Endothelial cell (in vitro differentiated cells): ENCODE measurements at regions not wholly inside any gene's neighbourhood (a gene's known extent, or its start where the extent isn't known, plus 50 kb on each side); places are given as distances from the start of the nearest gene placed in this dataset.

Experiments
- DNase-seq: peaks from one replicate; pipeline ENCODE4 v3.0.0; 2021; ENCODE audit warnings: low spot score
- H3K27ac Mint-ChIP-seq: one replicate; pipeline ENCODE4 v1.8.0; 2021; ENCODE audit warnings: mixed read lengths, inconsistent platforms; ENCODE audit not compliant: unreplicated experiment
- H3K27me3 Mint-ChIP-seq: one replicate; pipeline ENCODE4 v1.8.0; 2021; ENCODE audit warnings: mild to moderate bottlenecking, moderate library complexity, mixed read lengths, inconsistent platforms; ENCODE audit not compliant: unreplicated experiment
- H3K36me3 Mint-ChIP-seq: one replicate; pipeline ENCODE4 v1.8.0; 2021; ENCODE audit warnings: mild to moderate bottlenecking, low read depth, mixed read lengths, inconsistent platforms; ENCODE audit not compliant: unreplicated experiment
- H3K4me1 Mint-ChIP-seq: one replicate; pipeline ENCODE4 v1.8.0; 2021; ENCODE audit warnings: mild to moderate bottlenecking, mixed read lengths, inconsistent platforms; ENCODE audit not compliant: unreplicated experiment
- H3K4me3 Mint-ChIP-seq: one replicate; pipeline ENCODE4 v1.8.0; 2021; ENCODE audit warnings: mild to moderate bottlenecking, mixed read lengths, inconsistent platforms; ENCODE audit not compliant: unreplicated experiment
- H3K9me3 Mint-ChIP-seq: one replicate; pipeline ENCODE4 v1.8.0; 2021; ENCODE audit warnings: mixed read lengths, inconsistent platforms; ENCODE audit not compliant: unreplicated experiment
- TF ChIP-seq, protein P1 (sequence below): fragments of 200-600 bp; sonication (generic); IDR thresholded peaks from one replicate; pipeline ENCODE4 v1.5.0; 2021; ENCODE audit warnings: antibody characterized with exemption; ENCODE audit not compliant: unreplicated experiment

DNA sequence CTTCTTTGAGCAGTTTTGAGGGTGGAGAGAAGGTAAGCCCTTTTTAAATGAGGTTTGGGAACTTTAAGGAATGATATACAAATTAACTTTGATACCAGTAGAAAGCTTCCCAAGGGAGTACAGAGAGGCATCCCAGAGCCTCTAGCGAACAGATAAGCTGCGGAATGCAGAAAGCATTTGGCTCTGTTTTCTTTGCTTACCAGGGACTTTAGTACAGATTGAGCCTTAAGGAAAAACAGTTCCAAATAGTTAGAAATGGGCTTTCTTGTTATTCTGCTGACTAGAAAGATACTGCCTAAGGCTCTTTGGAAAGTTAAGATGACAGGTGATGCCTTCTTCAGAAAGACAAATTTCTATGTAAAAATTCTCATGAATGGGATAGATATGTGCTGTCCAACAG, 261.7 kb upstream of the FOXN3 start:
- Mint-ChIP-seq H3K27me3 (peaks cover 5% of the 10 kb centered on the region), H3K4me1 (peaks cover 4% of the 10 kb centered on the region), H3K4me3 (no peak overlapping the region), H3K36me3 (no peaks in the 10 kb centered on the region), H3K27ac (no peak overlapping the region), H3K9me3 (no peaks in the 10 kb centered on the region)
- no peak for DNase-seq
- TF ChIP-seq, protein P1, sequence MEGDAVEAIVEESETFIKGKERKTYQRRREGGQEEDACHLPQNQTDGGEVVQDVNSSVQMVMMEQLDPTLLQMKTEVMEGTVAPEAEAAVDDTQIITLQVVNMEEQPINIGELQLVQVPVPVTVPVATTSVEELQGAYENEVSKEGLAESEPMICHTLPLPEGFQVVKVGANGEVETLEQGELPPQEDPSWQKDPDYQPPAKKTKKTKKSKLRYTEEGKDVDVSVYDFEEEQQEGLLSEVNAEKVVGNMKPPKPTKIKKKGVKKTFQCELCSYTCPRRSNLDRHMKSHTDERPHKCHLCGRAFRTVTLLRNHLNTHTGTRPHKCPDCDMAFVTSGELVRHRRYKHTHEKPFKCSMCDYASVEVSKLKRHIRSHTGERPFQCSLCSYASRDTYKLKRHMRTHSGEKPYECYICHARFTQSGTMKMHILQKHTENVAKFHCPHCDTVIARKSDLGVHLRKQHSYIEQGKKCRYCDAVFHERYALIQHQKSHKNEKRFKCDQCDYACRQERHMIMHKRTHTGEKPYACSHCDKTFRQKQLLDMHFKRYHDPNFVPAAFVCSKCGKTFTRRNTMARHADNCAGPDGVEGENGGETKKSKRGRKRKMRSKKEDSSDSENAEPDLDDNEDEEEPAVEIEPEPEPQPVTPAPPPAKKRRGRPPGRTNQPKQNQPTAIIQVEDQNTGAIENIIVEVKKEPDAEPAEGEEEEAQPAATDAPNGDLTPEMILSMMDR, result no peak

DNA sequence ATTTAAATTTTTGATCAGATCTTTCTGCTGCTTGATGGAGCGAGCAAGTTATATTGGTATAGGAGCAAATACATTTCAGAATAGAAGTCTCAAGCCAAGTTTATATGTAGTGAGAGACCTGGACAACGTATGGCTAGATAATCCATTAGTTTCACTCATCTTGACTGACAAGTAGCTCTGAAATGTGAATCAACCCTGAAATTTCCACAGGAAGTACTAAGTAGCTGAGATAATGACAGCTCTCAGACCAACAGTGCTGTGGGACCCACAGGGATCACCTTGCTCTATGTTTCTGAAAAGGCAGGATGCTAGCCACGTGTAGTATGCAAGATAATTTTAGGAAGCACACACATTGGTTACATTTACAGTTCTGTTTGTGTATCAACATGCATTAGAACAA, 258.6 kb upstream of the FOXN3 start:
- no peak for DNase-seq
- Mint-ChIP-seq H3K4me1 (peaks cover 11% of the 10 kb centered on the region), H3K27ac (no peak overlapping the region), H3K9me3 (no peaks in the 10 kb centered on the region), H3K4me3 (no peak overlapping the region), H3K27me3 (peaks cover 6% of the 10 kb centered on the region), H3K36me3 (no peaks in the 10 kb centered on the region)
- TF ChIP-seq, protein P1, result no peak

DNA sequence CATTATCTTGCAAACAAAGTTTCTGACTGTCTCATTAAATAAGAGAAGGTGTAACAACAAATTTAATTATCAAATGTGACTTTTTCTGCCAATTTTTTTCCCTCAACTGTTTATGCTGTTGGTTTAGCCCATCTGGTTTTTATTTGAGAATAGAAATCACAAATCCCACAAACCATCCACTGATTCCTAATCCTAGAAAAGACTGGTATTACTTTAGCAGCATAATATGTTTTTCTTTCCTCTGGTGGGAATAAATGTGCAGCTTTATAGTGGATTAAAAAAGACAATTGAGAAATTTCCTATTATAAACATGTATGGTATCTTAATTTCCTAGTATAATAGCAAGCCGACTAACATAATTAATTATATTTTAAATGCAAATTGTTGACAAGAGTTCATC, 257.9 kb upstream of the FOXN3 start:
- Mint-ChIP-seq H3K27ac (no peak overlapping the region), H3K36me3 (no peaks in the 10 kb centered on the region)

DNA sequence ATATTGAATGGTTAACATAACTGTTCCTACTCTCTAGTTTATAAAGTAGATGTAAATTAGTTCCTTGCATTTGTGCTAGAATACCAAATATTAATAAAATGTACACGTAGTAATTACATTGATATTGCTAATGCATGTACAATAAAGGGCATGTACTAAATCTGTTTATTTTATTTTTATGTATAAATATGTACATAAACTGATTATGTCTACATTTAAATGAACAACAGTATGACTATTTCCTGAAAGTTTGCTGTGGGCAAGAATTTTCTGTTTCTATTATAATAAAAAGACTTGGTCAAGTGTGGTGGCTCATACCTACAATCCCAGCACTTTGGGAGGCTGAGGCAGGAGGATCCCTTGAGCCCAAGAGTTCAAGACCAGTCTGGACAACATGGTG, 257.2 kb upstream of the FOXN3 start:
- H3K27ac Mint-ChIP-seq, result no peak overlapping the region
- TF ChIP-seq, protein P1, result no peak
- peaks cover 11% of the 10 kb centered on the region for H3K4me1 Mint-ChIP-seq
- no peaks in the 10 kb centered on the region for H3K36me3 Mint-ChIP-seq
- no peaks in the 10 kb centered on the region for H3K9me3 Mint-ChIP-seq
- DNase-seq, result no peak
- H3K27me3 Mint-ChIP-seq, result peaks cover 3% of the 10 kb centered on the region
- no peak overlapping the region for H3K4me3 Mint-ChIP-seq

More for the DNA sequence above, 257.9 kb upstream of the FOXN3 start:
- no peak for DNase-seq
- TF ChIP-seq, protein P1, result no peak
- peaks cover 3% of the 10 kb centered on the region for H3K27me3 Mint-ChIP-seq
- no peaks in the 10 kb centered on the region for H3K9me3 Mint-ChIP-seq
- no peak overlapping the region for H3K4me3 Mint-ChIP-seq
- H3K4me1 Mint-ChIP-seq, result peaks cover 11% of the 10 kb centered on the region

DNA sequence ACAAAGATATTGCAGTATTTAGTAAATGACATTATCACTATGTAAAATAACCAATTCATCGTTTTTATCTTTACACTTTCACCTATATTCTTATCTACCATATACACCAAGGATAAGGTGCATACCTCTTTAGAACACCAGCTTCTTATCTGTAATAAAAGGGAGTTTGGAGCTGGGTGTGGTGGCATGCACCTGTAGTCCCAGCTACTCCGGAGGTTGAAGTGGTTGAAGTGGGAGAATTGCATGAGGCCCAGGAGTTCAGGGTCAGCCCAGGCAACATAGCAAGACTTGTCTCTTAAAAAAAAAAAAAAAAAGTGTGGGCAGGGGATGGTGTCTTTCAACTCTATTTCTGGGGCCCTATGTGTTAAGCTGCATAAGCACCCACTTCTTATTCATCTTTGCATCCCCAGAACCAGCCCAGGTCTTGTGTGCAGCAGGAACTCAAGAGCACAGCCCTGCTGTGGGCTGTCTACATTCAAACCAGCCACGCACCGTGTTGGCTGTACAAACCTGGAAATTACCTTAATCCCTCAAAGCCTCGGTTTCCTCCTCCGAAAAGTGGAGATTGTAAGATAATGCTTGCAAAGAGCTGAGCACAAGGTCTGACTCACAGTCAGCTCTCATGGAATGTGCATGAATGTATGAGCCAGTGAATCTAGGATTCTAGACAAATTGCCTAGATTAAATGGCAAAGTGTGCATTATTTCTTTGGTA, 256.6 kb upstream of the FOXN3 start:
- H3K4me3 Mint-ChIP-seq, result no peak overlapping the region
- H3K27ac Mint-ChIP-seq, result no peak overlapping the region
- DNase-seq, result no peak
- TF ChIP-seq, protein P1, result no peak
- peaks cover 3% of the 10 kb centered on the region for H3K27me3 Mint-ChIP-seq
- H3K36me3 Mint-ChIP-seq, result no peaks in the 10 kb centered on the region
- H3K9me3 Mint-ChIP-seq, result no peaks in the 10 kb centered on the region
- H3K4me1 Mint-ChIP-seq, result peaks cover 11% of the 10 kb centered on the region
